ENCODE measurements at regions not wholly inside any gene's neighbourhood (a gene's known extent, or its start where the extent isn't known, plus 50 kb on each side); places are given as distances from the start of the nearest gene placed in this dataset.

DNA sequence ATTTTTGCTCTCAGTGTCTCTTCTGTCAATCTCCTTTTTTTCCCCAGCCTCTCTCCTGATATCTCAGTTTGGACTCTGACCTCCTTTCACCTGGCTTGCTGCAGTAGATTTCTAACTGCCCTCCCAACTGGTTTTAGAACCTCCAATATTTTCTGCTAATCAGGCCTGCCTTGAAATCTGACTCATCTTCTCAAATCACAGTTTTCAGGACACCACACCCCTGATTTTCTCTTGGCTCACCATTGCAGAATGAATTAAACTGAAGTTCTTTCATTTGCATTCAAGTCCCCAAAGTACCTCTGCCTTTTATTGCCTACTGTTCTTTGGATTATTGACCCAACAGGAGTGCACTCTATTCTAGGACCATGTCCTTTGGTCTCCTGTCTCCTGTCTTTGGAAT, 310.4 kb upstream of the TRPC7 start:
- TF ChIP-seq EP300 (IDR thresholded peaks at IDR 0.05), result no peak
- TF ChIP-seq, protein P1, sequence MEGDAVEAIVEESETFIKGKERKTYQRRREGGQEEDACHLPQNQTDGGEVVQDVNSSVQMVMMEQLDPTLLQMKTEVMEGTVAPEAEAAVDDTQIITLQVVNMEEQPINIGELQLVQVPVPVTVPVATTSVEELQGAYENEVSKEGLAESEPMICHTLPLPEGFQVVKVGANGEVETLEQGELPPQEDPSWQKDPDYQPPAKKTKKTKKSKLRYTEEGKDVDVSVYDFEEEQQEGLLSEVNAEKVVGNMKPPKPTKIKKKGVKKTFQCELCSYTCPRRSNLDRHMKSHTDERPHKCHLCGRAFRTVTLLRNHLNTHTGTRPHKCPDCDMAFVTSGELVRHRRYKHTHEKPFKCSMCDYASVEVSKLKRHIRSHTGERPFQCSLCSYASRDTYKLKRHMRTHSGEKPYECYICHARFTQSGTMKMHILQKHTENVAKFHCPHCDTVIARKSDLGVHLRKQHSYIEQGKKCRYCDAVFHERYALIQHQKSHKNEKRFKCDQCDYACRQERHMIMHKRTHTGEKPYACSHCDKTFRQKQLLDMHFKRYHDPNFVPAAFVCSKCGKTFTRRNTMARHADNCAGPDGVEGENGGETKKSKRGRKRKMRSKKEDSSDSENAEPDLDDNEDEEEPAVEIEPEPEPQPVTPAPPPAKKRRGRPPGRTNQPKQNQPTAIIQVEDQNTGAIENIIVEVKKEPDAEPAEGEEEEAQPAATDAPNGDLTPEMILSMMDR (IDR thresholded peaks at IDR 0.05), result no peak

All from tibial nerve (tissue), 4 donors.